Thoracic aorta (tissue), 2 donors: ENCODE measurements at regions not wholly inside any gene's neighbourhood (a gene's known extent, or its start where the extent isn't known, plus 50 kb on each side); places are given as distances from the start of the nearest gene placed in this dataset.

Experiments used
- ATAC-seq: fragments of 150-250 bp; one replicate; pipeline ENCODE4 v1.8.0; 2017; ENCODE audit warnings: low read depth; ENCODE audit not compliant: insufficient number of reproducible peaks, low FRiP score
- DNase-seq: peaks from one replicate; pipeline ENCODE4 v3.0.0-alpha.2; 2020; ENCODE audit warnings: low spot score
- H3K27ac ChIP-seq, 2 donors: fragments of 200-600 bp; sonication (generic); 1 replicate in 1 of 2; 2 replicates in 1 of 2; pipeline ENCODE4 v1.5.1; 2016; ENCODE audit warnings: mild to moderate bottlenecking in 2 of 2, moderate library complexity in 2 of 2
- H3K27me3 ChIP-seq: fragments of 200-600 bp; sonication (generic); replicated peaks from 2 replicates; pipeline ENCODE4 v1.6.0; 2016; ENCODE audit warnings: mild to moderate bottlenecking; ENCODE audit not compliant: insufficient read depth
- H3K36me3 ChIP-seq: fragments of 200-600 bp; sonication (generic); one replicate; pipeline ENCODE4 v1.5.1; 2016
- H3K4me1 ChIP-seq, 2 donors: fragments of 200-600 bp; sonication (generic); 1 replicate in 1 of 2; 2 replicates in 1 of 2; pipeline versions ENCODE4 v1.5.1 to v1.6.0; 2016; ENCODE audit warnings: low read depth in 2 of 2, mild to moderate bottlenecking in 1 of 2; ENCODE audit not compliant: control insufficient read depth in 1 of 2
- H3K4me3 ChIP-seq: fragments of 200-600 bp; sonication (generic); 2 replicates; pipeline ENCODE4 v1.5.1; 2016; ENCODE audit warnings: mild to moderate bottlenecking
- H3K9me3 ChIP-seq: fragments of 200-600 bp; sonication (generic); 2 replicates; pipeline ENCODE4 v1.5.1; 2016
- TF ChIP-seq, protein P1 (sequence below): fragments of 200-600 bp; sonication (generic); IDR thresholded peaks from one replicate; pipeline ENCODE4 v1.5.1; 2019; ENCODE audit warnings: antibody characterized with exemption

DNA sequence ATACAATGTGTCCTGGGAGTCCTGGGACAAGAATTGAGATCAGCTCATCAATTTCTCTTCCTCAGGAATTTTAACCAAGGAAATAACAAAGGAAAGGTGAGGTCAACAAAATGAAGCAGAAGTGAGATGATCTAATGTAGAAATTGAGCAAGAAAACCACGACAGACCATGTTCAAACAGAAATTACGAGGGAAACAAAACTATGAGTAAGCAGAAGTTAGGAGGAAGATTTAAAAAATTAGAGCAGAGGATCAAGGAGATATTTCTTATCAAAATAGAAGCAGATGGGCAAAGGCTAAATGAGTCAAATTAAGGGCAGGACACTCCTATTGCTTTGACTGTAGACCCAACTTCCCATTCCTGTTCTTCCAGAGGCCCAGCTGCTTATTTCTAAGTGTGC lies 97.4 kb downstream of the HINT1 start:
- DNase-seq: no peak
- TF ChIP-seq, protein P1, sequence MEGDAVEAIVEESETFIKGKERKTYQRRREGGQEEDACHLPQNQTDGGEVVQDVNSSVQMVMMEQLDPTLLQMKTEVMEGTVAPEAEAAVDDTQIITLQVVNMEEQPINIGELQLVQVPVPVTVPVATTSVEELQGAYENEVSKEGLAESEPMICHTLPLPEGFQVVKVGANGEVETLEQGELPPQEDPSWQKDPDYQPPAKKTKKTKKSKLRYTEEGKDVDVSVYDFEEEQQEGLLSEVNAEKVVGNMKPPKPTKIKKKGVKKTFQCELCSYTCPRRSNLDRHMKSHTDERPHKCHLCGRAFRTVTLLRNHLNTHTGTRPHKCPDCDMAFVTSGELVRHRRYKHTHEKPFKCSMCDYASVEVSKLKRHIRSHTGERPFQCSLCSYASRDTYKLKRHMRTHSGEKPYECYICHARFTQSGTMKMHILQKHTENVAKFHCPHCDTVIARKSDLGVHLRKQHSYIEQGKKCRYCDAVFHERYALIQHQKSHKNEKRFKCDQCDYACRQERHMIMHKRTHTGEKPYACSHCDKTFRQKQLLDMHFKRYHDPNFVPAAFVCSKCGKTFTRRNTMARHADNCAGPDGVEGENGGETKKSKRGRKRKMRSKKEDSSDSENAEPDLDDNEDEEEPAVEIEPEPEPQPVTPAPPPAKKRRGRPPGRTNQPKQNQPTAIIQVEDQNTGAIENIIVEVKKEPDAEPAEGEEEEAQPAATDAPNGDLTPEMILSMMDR: no peak
- H3K4me3 ChIP-seq: no peak overlapping the region
- H3K27ac ChIP-seq: no peak overlapping the region
- H3K27me3 ChIP-seq: no peaks in the 10 kb centered on the region
- peaks cover 9% of the 10 kb centered on the region for H3K9me3 ChIP-seq
- ATAC-seq: no peak
- H3K4me1 ChIP-seq: no peaks in the 10 kb centered on the region
- no peaks in the 10 kb centered on the region for H3K36me3 ChIP-seq

DNA sequence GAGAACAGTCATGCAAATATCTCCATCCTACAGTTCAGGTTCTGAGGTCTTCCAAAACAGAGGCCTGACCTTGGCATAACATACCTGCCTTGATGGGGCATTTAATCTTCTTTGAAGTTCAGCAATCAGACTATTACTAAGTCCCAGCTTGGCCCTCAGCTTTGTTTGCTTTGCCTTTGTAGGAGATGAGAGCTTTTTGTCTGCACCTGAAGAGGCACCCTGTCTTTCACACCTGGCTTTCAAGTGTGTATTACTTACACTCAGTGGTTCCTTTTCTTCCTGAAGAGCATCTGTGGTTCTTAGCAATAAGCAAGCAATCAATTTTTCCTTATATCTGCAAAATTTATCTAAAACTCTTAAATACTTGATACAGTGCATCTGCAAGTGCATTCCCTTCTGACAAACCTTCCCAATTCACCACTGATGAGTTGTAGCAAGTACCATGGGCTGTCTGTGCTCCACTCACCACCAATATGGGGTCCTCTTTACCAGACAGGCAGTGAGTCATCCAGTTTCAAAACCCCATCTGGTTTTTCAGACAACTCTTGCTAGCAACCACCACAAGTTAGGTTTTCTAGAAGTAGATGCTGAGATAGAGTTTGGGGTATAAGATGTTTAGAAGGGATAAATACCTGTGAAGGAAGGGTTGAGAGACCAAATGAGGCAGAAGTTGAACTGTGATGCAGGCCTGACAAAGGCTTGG lies 100.2 kb downstream of the HINT1 start:
- peaks cover 9% of the 10 kb centered on the region for H3K9me3 ChIP-seq
- DNase-seq (no peak), ATAC-seq (no peak)
- H3K27ac ChIP-seq: no peak overlapping the region
- TF ChIP-seq, protein P1: no peak
- H3K4me3 ChIP-seq: no peak overlapping the region
- no peaks in the 10 kb centered on the region for H3K27me3 ChIP-seq
- H3K4me1 ChIP-seq: no peaks in the 10 kb centered on the region
- no peaks in the 10 kb centered on the region for H3K36me3 ChIP-seq

DNA sequence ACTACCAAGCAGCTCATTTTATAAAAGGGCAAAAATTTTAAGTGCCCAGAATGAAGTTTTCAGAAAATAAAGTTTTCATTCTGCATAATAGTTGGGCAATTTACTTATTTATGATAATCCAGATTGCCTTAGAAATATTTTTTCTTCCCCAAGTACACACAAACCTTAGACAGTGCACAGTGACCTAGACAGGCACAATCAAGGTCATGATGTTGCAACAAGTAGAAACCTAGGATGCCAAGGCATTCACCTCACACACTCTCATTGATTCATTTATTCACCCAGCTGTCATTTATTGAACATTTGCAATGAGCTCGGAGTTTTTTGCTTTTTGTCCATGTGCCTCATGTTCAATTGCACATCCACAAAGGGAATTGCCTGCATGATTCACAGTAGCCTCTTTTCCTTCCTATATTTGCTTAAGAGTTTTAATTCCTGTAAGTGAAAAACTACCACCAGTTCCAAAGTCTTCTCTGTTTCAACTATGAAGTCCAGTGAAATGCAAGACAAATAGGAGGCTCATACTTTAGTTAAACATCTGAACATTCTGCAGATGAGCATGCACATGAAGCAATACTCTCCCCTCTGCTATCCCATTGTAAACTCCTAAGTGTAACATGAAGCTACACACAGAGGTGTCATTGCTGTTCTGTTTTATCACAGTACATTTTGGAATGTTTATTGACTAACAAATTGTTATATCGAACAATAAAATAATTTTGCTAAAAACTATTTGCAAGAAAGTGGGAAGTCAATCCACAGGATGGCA lies 122.9 kb downstream of the HINT1 start:
- H3K9me3 ChIP-seq: no peaks in the 10 kb centered on the region
- ATAC-seq (no peak), DNase-seq (no peak)
- no peak overlapping the region for H3K27ac ChIP-seq
- no peaks in the 10 kb centered on the region for H3K36me3 ChIP-seq
- H3K4me1 ChIP-seq: no peaks in the 10 kb centered on the region
- TF ChIP-seq, protein P1: no peak
- H3K27me3 ChIP-seq: no peaks in the 10 kb centered on the region
- no peak overlapping the region for H3K4me3 ChIP-seq

DNA sequence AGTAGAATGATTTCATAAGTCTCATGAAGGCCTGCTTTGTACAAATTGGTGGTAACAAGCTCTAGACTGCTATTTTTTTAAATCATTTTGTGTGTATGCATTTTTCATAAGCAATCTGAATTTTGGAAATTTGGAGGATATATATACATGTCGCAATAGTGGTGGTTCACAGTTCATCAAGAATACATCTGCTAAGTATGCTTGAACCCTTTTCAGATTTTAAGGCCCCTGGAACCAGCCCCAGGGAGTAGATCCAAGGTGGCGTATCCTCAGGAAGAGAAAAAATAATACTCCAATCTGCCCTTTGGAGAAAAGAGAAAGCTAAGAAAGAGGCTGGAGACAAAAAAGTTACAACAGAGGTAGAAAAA lies 141.6 kb downstream of the HINT1 start:
- no peak for ATAC-seq
- no peak overlapping the region for H3K4me3 ChIP-seq
- no peak overlapping the region for H3K27ac ChIP-seq
- H3K9me3 ChIP-seq: no peaks in the 10 kb centered on the region
- no peak for DNase-seq
- H3K27me3 ChIP-seq: no peaks in the 10 kb centered on the region
- H3K36me3 ChIP-seq: no peaks in the 10 kb centered on the region
- no peaks in the 10 kb centered on the region for H3K4me1 ChIP-seq
- TF ChIP-seq, protein P1: no peak

DNA sequence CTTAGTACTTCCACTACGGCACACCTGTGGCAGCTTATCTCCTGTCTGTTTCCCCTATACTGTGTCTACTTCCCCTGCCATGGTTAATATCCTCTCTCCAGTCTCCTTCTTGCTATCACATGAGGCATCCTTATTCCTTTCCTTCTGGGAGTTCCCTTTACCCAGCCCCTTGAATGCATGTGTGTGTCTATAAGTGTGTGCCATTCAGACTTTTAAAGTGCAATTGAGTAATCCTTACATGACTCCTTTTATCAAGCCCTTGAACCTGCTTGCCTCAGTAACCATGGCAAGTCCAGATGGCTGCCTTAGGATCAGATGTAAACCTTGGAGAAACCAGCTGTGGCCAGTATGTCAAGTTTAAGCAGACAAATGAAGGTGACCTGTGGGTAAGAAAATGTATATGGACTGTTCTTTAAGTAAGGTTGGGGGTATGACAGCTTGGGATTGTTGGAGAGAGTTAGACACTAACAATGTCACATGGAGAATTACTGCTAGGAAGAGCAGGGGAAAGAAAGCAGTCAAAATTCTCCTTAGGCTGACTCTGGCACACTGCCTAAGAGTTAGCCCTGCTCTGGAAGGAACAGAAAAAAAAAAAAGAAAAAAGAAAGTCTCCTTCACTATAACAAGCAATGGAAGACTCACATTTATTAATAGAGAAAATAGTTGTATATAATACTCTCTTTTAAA lies 142.1 kb downstream of the HINT1 start:
- ATAC-seq (no peak), DNase-seq (no peak)
- H3K4me1 ChIP-seq: no peaks in the 10 kb centered on the region
- H3K36me3 ChIP-seq: no peaks in the 10 kb centered on the region
- no peaks in the 10 kb centered on the region for H3K27me3 ChIP-seq
- no peaks in the 10 kb centered on the region for H3K9me3 ChIP-seq
- H3K27ac ChIP-seq: no peak overlapping the region
- no peak overlapping the region for H3K4me3 ChIP-seq
- TF ChIP-seq, protein P1: no peak
